ENCODE measurements at regions not wholly inside any gene's neighbourhood (a gene's known extent, or its start where the extent isn't known, plus 50 kb on each side); places are given as distances from the start of the nearest gene placed in this dataset.
"Not testable (repeated sequence)": the region's sequence is repeated elsewhere in the genome, so short reads cannot be mapped to it uniquely, and the experiment has no call there.

DNA sequence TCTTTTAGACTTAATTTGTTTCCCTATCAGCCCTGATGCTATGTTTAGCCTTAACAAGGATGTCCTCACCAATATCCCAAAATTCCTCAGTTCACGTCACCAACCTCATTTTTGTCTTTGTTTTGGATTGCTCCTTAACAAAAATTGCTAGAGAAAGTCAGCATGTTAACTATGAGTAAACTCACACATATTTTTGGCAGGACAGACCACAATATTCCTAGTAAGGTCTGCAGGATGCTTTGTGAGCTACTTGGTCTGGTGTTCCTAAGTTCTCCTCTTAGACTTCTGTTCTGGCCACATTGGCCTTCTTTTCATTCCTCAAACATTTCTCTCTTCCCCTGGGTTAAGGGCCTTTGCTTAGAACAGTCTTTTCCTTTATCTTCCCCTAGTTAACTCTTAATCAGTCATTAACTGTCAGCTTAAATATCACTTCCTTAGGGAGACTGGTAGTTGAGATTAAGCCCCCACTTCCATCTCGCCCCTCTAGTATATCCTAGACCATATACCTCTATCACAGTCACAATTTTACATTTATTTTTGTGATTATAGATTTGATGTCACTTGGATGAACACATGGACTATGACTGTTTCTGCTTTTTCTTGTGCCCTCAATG is 116.2 kb downstream of the ADCYAP1 start:
- no peak overlapping the region for H3K9ac ChIP-seq
- H3K9me2 ChIP-seq (ENCODE audit: insufficient read depth): no peaks in the 10 kb centered on the region
- no peak overlapping the region for H2AFZ ChIP-seq
- H3K36me3 ChIP-seq (ENCODE audit: low read depth): no peaks in the 10 kb centered on the region
- DNase-seq: no peak
- TF ChIP-seq EZH2 (IDR thresholded peaks at IDR 0.05; ENCODE audit: insufficient read depth, poor library complexity, severe bottlenecking): no peak
- no peak for TF ChIP-seq EZH2phosphoT487 (IDR thresholded peaks at IDR 0.05; ENCODE audit: insufficient read depth, low read depth)
- in situ Hi-C loops (cut with MboI): no loop called here
- H3F3A ChIP-seq (ENCODE audit: insufficient read depth): peaks cover 4% of the 10 kb centered on the region; the same call in 1 of the 2 replicates
- H3K9me3 ChIP-seq (ENCODE audit: low read depth): no peaks in the 10 kb centered on the region
- H3K4me1 ChIP-seq (ENCODE audit: insufficient read depth): peaks cover 16% of the 10 kb centered on the region; the same call in 1 of the 2 replicates
- WGBS, 2 experiments (ENCODE audit: low coverage in 1 of 2, low lambda C conversion rate in 2 of 2, missing lambda C conversion rate in 2 of 2): 10 to 18% methylated on average over 2 of the region's 2 CpGs
- no peak overlapping the region for H3K27ac ChIP-seq
- H3K27me3 ChIP-seq (replicated peaks; ENCODE audit: insufficient read depth): no peaks in the 10 kb centered on the region
- no peaks in the 10 kb centered on the region for H3K79me2 ChIP-seq (ENCODE audit: insufficient read depth)
- no peaks in the 10 kb centered on the region for H4K20me1 ChIP-seq (ENCODE audit: insufficient read depth)
- H3K4me2 ChIP-seq (ENCODE audit: unreplicated experiment): no peak overlapping the region
- no peak overlapping the region for H3K4me3 ChIP-seq

DNA sequence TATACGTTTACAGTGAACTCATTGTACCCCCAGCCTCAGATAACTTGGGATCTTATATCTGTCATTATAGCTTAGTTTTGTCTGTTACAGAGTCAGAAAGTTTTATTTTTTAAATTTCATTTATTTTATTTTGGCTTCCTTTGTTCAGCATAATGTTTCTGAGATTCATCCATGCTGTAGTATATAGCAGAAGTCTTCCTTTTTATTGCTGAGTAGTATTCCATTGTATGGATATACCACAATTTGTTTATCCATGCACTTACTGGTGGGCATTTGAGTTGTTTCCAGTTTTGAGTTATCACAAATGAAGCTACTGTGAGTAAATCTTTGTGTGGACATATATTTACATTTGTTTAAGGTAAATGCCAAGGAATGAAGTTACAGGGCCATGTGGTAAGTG is 122.3 kb downstream of the ADCYAP1 start:
- Histone ChIP-seq H2AFZ (no peak overlapping the region), H3K4me1 (ENCODE audit: insufficient read depth) (no peaks in the 10 kb centered on the region), H3K27ac (no peak overlapping the region), H3F3A (ENCODE audit: insufficient read depth) (no peaks in the 10 kb centered on the region), H3K4me3 (no peak overlapping the region), H3K9me3 (ENCODE audit: low read depth) (no peaks in the 10 kb centered on the region), H3K9ac (no peak overlapping the region), H4K20me1 (ENCODE audit: insufficient read depth) (no peaks in the 10 kb centered on the region), H3K36me3 (ENCODE audit: low read depth) (no peaks in the 10 kb centered on the region), H3K27me3 (replicated peaks; ENCODE audit: insufficient read depth) (no peaks in the 10 kb centered on the region), H3K4me2 (ENCODE audit: unreplicated experiment) (no peak overlapping the region), H3K79me2 (ENCODE audit: insufficient read depth) (no peaks in the 10 kb centered on the region), H3K9me2 (ENCODE audit: insufficient read depth) (no peaks in the 10 kb centered on the region)
- no peak for TF ChIP-seq EZH2phosphoT487 (IDR thresholded peaks at IDR 0.05; ENCODE audit: insufficient read depth, low read depth)
- TF ChIP-seq EZH2 (IDR thresholded peaks at IDR 0.05; ENCODE audit: insufficient read depth, poor library complexity, severe bottlenecking): no peak
- DNase-seq: no peak
- in situ Hi-C loops (cut with MboI): no loop called here
- 18 to 26% methylated on average over 1 of the region's 1 CpG for WGBS, 2 experiments (ENCODE audit: low coverage in 1 of 2, low lambda C conversion rate in 2 of 2, missing lambda C conversion rate in 2 of 2)

DNA sequence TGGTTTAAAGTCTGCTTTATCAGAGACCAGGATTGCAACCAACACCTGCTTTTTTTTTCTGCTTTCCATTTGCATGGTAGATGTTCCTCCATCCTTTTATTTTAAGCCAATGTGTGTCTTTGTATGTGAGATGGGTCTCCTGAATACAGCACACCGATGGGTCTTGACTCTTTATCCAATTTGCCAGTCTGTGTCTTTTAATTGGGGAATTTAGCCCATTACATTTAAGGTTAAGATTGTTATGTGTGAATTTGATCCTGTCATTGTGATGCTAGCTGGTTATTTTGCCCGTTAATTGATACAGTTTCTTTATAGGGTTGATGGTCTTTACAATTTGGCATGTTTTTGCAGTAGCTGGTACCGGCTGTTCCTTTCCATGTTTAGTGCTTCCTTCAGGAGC is 128.4 kb downstream of the ADCYAP1 start:
- H3K9me2 ChIP-seq (ENCODE audit: insufficient read depth); in situ Hi-C loops (cut with MboI): not testable (repeated sequence)
- WGBS, 2 experiments (ENCODE audit: low coverage in 1 of 2, low lambda C conversion rate in 2 of 2, missing lambda C conversion rate in 2 of 2): 7 to 9% methylated on average over 3 of the region's 3 CpGs

DNA sequence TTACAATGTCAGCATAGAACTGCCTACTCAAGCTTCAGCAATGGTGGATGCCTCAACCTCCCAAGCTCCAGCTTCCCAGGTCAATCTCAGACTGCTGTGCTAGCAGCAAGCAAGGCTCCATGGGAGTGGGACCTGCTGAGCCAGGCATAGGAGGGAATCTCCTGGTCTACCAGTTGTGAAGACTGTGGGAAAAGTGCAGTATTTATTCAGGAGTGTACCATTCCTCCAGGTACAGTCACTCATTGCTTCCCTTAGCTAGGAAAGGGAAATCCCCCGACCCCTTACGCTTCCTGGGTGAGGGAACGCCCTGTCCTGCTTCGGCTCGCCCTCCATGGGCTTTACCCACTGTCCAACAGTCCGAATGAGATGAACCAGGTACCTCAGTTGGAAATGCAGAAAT is 130.3 kb downstream of the ADCYAP1 start:
- no peak for DNase-seq
- no peaks in the 10 kb centered on the region for H3K27me3 ChIP-seq (replicated peaks; ENCODE audit: insufficient read depth)
- in situ Hi-C loops (cut with MboI): no loop called here
- H3K27ac ChIP-seq: no peak overlapping the region
- no peak overlapping the region for H3K4me3 ChIP-seq
- no peaks in the 10 kb centered on the region for H3K9me2 ChIP-seq (ENCODE audit: insufficient read depth)
- no peak overlapping the region for H2AFZ ChIP-seq
- TF ChIP-seq EZH2phosphoT487 (IDR thresholded peaks at IDR 0.05; ENCODE audit: insufficient read depth, low read depth): no peak
- TF ChIP-seq EZH2 (IDR thresholded peaks at IDR 0.05; ENCODE audit: insufficient read depth, poor library complexity, severe bottlenecking): no peak
- no peaks in the 10 kb centered on the region for H3F3A ChIP-seq (ENCODE audit: insufficient read depth)
- H4K20me1 ChIP-seq (ENCODE audit: insufficient read depth): no peaks in the 10 kb centered on the region
- whole genome bisulfite sequencing, 2 experiments (ENCODE audit: low coverage in 1 of 2, low lambda C conversion rate in 2 of 2, missing lambda C conversion rate in 2 of 2): 16 to 28% methylated on average over 6 of the region's 6 CpGs
- no peak overlapping the region for H3K4me2 ChIP-seq (ENCODE audit: unreplicated experiment)
- H3K9ac ChIP-seq: no peak overlapping the region
- no peaks in the 10 kb centered on the region for H3K4me1 ChIP-seq (ENCODE audit: insufficient read depth)
- no peaks in the 10 kb centered on the region for H3K9me3 ChIP-seq (ENCODE audit: low read depth)
- no peaks in the 10 kb centered on the region for H3K79me2 ChIP-seq (ENCODE audit: insufficient read depth)
- no peaks in the 10 kb centered on the region for H3K36me3 ChIP-seq (ENCODE audit: low read depth)

More for the DNA sequence above, 128.4 kb downstream of the ADCYAP1 start:
- not testable (repeated sequence) for H4K20me1 ChIP-seq (ENCODE audit: insufficient read depth); H3K36me3 ChIP-seq (ENCODE audit: low read depth); DNase-seq; H3K4me3 ChIP-seq; H3K9ac ChIP-seq; H3K27me3 ChIP-seq (replicated peaks; ENCODE audit: insufficient read depth); H3K9me3 ChIP-seq (ENCODE audit: low read depth); H3K4me1 ChIP-seq (ENCODE audit: insufficient read depth); H3F3A ChIP-seq (ENCODE audit: insufficient read depth); H2AFZ ChIP-seq; H3K79me2 ChIP-seq (ENCODE audit: insufficient read depth); H3K27ac ChIP-seq; H3K4me2 ChIP-seq (ENCODE audit: unreplicated experiment)

DNA sequence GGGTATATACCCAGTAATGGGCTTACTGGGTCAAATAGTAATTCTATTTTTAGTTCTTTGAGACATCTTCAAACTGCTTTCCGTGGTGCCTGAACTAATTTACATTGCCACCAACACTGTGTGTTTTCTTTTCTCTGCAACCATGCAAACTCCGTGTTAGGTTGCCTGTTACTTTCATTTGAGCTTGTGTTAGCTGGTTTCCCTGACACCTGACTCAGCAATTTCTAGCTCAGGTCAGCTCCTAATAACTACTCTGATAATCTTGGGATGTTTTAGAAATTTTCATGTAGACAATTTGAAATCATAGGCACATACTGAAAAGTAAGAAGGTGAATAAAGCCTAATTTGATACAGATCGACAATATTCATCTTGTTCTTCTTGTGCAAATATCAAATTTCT is 132.3 kb downstream of the ADCYAP1 start:
- no peaks in the 10 kb centered on the region for H3K9me3 ChIP-seq (ENCODE audit: low read depth)
- WGBS, 2 experiments (ENCODE audit: low coverage in 1 of 2, low lambda C conversion rate in 2 of 2, missing lambda C conversion rate in 2 of 2): 23 to 29% methylated on average over 3 of the region's 3 CpGs
- H4K20me1 ChIP-seq (ENCODE audit: insufficient read depth): no peaks in the 10 kb centered on the region
- in situ Hi-C loops (cut with MboI): no loop called here
- H3K4me1 ChIP-seq (ENCODE audit: insufficient read depth): no peaks in the 10 kb centered on the region
- DNase-seq: no peak
- no peaks in the 10 kb centered on the region for H3K9me2 ChIP-seq (ENCODE audit: insufficient read depth)
- no peak overlapping the region for H3K9ac ChIP-seq
- TF ChIP-seq EZH2phosphoT487 (IDR thresholded peaks at IDR 0.05; ENCODE audit: insufficient read depth, low read depth) (no peak), EZH2 (IDR thresholded peaks at IDR 0.05; ENCODE audit: insufficient read depth, poor library complexity, severe bottlenecking) (no peak)
- H3K36me3 ChIP-seq (ENCODE audit: low read depth): no peaks in the 10 kb centered on the region
- H3K4me3 ChIP-seq: no peak overlapping the region
- no peak overlapping the region for H3K27ac ChIP-seq
- H3K4me2 ChIP-seq (ENCODE audit: unreplicated experiment): no peak overlapping the region
- H3F3A ChIP-seq (ENCODE audit: insufficient read depth): no peaks in the 10 kb centered on the region
- H3K79me2 ChIP-seq (ENCODE audit: insufficient read depth): no peaks in the 10 kb centered on the region
- H3K27me3 ChIP-seq (replicated peaks; ENCODE audit: insufficient read depth): no peaks in the 10 kb centered on the region
- no peak overlapping the region for H2AFZ ChIP-seq
